Spleen (tissue), 7 donors: ENCODE measurements at regions not wholly inside any gene's neighbourhood (a gene's known extent, or its start where the extent isn't known, plus 50 kb on each side); places are given as distances from the start of the nearest gene placed in this dataset.

Experiments
- POLR2AphosphoS5 ChIP-seq, 3 donors: sonication (generic); formaldehyde crosslinking; IDR thresholded peaks; one replicate each; pipeline ENCODE4 v1.5.1; 2017; ENCODE audit warnings: antibody characterized with exemption in 3 of 3
- TF ChIP-seq, protein P1 (sequence below), 11 experiments: fragments of 200-600 bp in 7 of 11; fragments of 450-650 bp in 4 of 11; sonication (generic) in 4 of 11; IDR thresholded peaks in 8 of 11; conservative IDR thresholded peaks in 3 of 11; 1 replicate in 7 of 11; 2 replicates in 4 of 11; pipeline versions ENCODE4 v1.4.0 to v1.8.0; 2016 to 2021; ENCODE audit warnings: antibody characterized with exemption in 11 of 11, inconsistent platforms in 4 of 11, mild to moderate bottlenecking in 1 of 11
- donor health status: DM: no; HTN: no; CAD: no; lungs with moderate emphysema.
- donor health status: DM: no; HTN: no; CAD: no.
- donor health status: DM: no; HTN: no; CAD: no.

DNA sequence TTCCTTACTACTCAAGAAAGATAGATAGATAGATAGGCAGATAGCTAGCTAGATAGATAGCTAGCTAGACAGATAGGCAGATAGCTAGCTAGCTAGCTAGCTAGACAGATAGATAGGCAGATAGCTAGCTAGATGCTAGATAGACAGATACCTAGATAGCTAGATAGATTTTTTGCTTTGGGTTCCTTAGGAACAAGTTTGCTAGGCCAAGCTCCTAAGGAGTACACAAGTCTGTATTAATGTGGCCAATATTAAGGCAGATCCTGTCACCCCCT lies 61.7 kb upstream of the VPREB1 start:
- TF ChIP-seq, protein P1, sequence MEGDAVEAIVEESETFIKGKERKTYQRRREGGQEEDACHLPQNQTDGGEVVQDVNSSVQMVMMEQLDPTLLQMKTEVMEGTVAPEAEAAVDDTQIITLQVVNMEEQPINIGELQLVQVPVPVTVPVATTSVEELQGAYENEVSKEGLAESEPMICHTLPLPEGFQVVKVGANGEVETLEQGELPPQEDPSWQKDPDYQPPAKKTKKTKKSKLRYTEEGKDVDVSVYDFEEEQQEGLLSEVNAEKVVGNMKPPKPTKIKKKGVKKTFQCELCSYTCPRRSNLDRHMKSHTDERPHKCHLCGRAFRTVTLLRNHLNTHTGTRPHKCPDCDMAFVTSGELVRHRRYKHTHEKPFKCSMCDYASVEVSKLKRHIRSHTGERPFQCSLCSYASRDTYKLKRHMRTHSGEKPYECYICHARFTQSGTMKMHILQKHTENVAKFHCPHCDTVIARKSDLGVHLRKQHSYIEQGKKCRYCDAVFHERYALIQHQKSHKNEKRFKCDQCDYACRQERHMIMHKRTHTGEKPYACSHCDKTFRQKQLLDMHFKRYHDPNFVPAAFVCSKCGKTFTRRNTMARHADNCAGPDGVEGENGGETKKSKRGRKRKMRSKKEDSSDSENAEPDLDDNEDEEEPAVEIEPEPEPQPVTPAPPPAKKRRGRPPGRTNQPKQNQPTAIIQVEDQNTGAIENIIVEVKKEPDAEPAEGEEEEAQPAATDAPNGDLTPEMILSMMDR (IDR thresholded peaks at IDR 0.05 in 8 of 11, conservative IDR thresholded peaks at IDR 0.05 in 3 of 11), result no peak
- TF ChIP-seq POLR2AphosphoS5 (IDR thresholded peaks at IDR 0.05), result no peak
